SK-N-SH (cell line): ENCODE measurements at regions not wholly inside any gene's neighbourhood (a gene's known extent, or its start where the extent isn't known, plus 50 kb on each side); places are given as distances from the start of the nearest gene placed in this dataset.
A peak's percentile ranks its signal among the peaks of the same experiment; 100 is the strongest.

Experiments
- CTCF ChIA-PET: fragments of 300-600, 350-600 bp; formaldehyde crosslinking; extraction: SDS; loops from one replicate; lab custom pipeline; 2021; lab: Yijun Ruan, JAX
- POLR2A ChIA-PET: fragments of 350-600 bp; sonication (Branson Sonifier 250); formaldehyde crosslinking; extraction: SDS; loops from one replicate; lab custom pipeline; 2020; ENCODE audit warnings: antibody characterized with exemption, inconsistent platforms; lab: Yijun Ruan, JAX
- DNase-seq: peaks from one replicate; pipeline ENCODE4 v3.0.0; 2012
- H2AFZ ChIP-seq: fragments of 200-600 bp; sonication (generic); 2 replicates; pipeline ENCODE4 v1.8.1; 2016; ENCODE audit warnings: antibody characterized with exemption, mild to moderate bottlenecking, low read depth
- H3F3A ChIP-seq: fragments of 200-600 bp; sonication (generic); replicated peaks from 2 replicates; pipeline ENCODE3; 2016; ENCODE audit warnings: antibody characterized with exemption, mild to moderate bottlenecking; ENCODE audit not compliant: insufficient read depth
- H3K27ac ChIP-seq, 2 experiments: fragments of 200-500 bp in 1 of 2; fragments of 200-600 bp in 1 of 2; sonication (Bioruptor generic) in 1 of 2; sonication (generic), shearing (Covaris generic) in 1 of 2; 2 replicates each; pipeline versions ENCODE4 v1.5.1 to v1.6.1; 2014 to 2016; ENCODE audit warnings: low read depth in 2 of 2, inconsistent platforms in 1 of 2, low read length in 1 of 2, mild to moderate bottlenecking in 1 of 2, mixed read lengths in 1 of 2
- H3K27me3 ChIP-seq: fragments of 200-600 bp; sonication (generic), shearing (Covaris generic); 2 replicates; pipeline ENCODE4 v1.6.1; 2016; ENCODE audit warnings: mixed run types; ENCODE audit not compliant: insufficient read depth
- H3K36me3 ChIP-seq, 2 experiments: fragments of 200-500 bp in 1 of 2; fragments of 200-600 bp in 1 of 2; sonication (Bioruptor generic) in 1 of 2; sonication (generic) in 1 of 2; replicated peaks in 1 of 2; 2 replicates each; pipeline versions ENCODE3 to v1.5.1; 2014 to 2016; ENCODE audit warnings: low read length in 1 of 2, mild to moderate bottlenecking in 1 of 2; ENCODE audit not compliant: insufficient read depth in 2 of 2, control insufficient read depth in 1 of 2
- H3K4me1 ChIP-seq, 2 experiments: fragments of 200-500 bp in 1 of 2; fragments of 200-600 bp in 1 of 2; sonication (Bioruptor generic) in 1 of 2; sonication (generic), shearing (Covaris generic) in 1 of 2; 2 replicates each; pipeline versions ENCODE4 v1.5.1 to v1.6.1; 2014 to 2016; ENCODE audit warnings: low read depth in 1 of 2, low read length in 1 of 2, mixed run types in 1 of 2; ENCODE audit not compliant: insufficient read depth in 2 of 2, control insufficient read depth in 1 of 2
- H3K4me2 ChIP-seq: fragments of 200-600 bp; sonication (generic), shearing (Covaris generic); 2 replicates; pipeline ENCODE4 v1.6.1; 2017; ENCODE audit warnings: mixed run types
- H3K4me3 ChIP-seq, 2 experiments: fragments of 200-500 bp in 1 of 2; fragments of 200-600 bp in 1 of 2; sonication (Bioruptor generic) in 1 of 2; sonication (generic), shearing (Covaris generic) in 1 of 2; 2 replicates each; pipeline versions ENCODE4 v1.5.1 to v1.8.1; 2014 to 2016; ENCODE audit warnings: low read depth in 2 of 2, inconsistent platforms in 1 of 2, low read length in 1 of 2, mild to moderate bottlenecking in 1 of 2, mixed read lengths in 1 of 2, moderate library complexity in 1 of 2
- H3K79me2 ChIP-seq: fragments of 200-600 bp; sonication (generic); 2 replicates; pipeline ENCODE4 v1.8.1; 2017; ENCODE audit warnings: mild to moderate bottlenecking; ENCODE audit not compliant: insufficient read depth
- H3K9ac ChIP-seq: fragments of 200-600 bp; sonication (generic); 2 replicates; pipeline ENCODE4 v1.6.1; 2017; ENCODE audit warnings: mixed run types
- H3K9me2 ChIP-seq: fragments of 200-600 bp; sonication (generic); 2 replicates; pipeline ENCODE4 v1.6.1; 2017; ENCODE audit warnings: mixed run types
- H3K9me3 ChIP-seq: fragments of 200-600 bp; sonication (generic); 2 replicates; pipeline ENCODE4 v1.6.1; 2017; ENCODE audit warnings: mixed run types, mild to moderate bottlenecking, moderate library complexity
- H4K20me1 ChIP-seq: fragments of 200-600 bp; sonication (generic); 2 replicates; pipeline ENCODE4 v1.6.1; 2017; ENCODE audit warnings: mild to moderate bottlenecking, mixed run types; ENCODE audit not compliant: insufficient read depth
- CHD2 ChIP-seq: fragments of 150-350 bp; IDR thresholded peaks from 2 replicates; pipeline ENCODE4 v1.6.1; 2018; ENCODE audit warnings: low read length; ENCODE audit not compliant: partially characterized antibody
- CTCF ChIP-seq: fragments of 200-600 bp; sonication (generic); IDR thresholded peaks from 2 replicates; pipeline ENCODE4 v1.6.1; 2017; ENCODE audit warnings: antibody characterized with exemption, mild to moderate bottlenecking, moderate library complexity
- FOSL2 ChIP-seq: IDR thresholded peaks from 2 replicates; pipeline ENCODE4 v1.4.0; 2012; ENCODE audit warnings: low read depth, mild to moderate bottlenecking, moderate library complexity, borderline replicate concordance
- FOXJ3 ChIP-seq: sonication (generic); formaldehyde crosslinking; IDR thresholded peaks from 2 replicates; pipeline ENCODE4 v1.5.1; 2020; ENCODE audit warnings: mild to moderate bottlenecking, missing genetic modification reagents
- FOXM1 ChIP-seq: IDR thresholded peaks from 2 replicates; pipeline ENCODE4 v1.4.0; 2012; ENCODE audit warnings: low read depth, mild to moderate bottlenecking
- JUND ChIP-seq: IDR thresholded peaks from 2 replicates; pipeline ENCODE4 v1.4.0; 2012
- MXI1 ChIP-seq: IDR thresholded peaks from 2 replicates; pipeline ENCODE4 v1.6.1; 2012; ENCODE audit warnings: mild to moderate bottlenecking, low read depth, low read length, improper control_type of control experiment
- NFIC ChIP-seq: IDR thresholded peaks from 2 replicates; pipeline ENCODE4 v1.4.0; 2012; ENCODE audit warnings: borderline replicate concordance
- PBX3 ChIP-seq: IDR thresholded peaks from 2 replicates; pipeline ENCODE4; 2012
- RAD21 ChIP-seq: IDR thresholded peaks from 2 replicates; pipeline ENCODE4 v1.6.1; 2012; ENCODE audit warnings: mild to moderate bottlenecking, low read length
- RCOR1 ChIP-seq: fragments of 150-350 bp; IDR thresholded peaks from 2 replicates; pipeline ENCODE4 v1.6.1; 2017; ENCODE audit warnings: antibody characterized with exemption, low read length
- REST ChIP-seq: IDR thresholded peaks from 2 replicates; pipeline ENCODE4 v1.6.1; 2012; ENCODE audit warnings: mild to moderate bottlenecking, low read depth, low read length, moderate library complexity
- TCF12 ChIP-seq: IDR thresholded peaks from 2 replicates; pipeline ENCODE4 v1.4.0; 2012
- TEAD4 ChIP-seq: IDR thresholded peaks from 2 replicates; pipeline ENCODE4 v1.4.0; 2012; ENCODE audit warnings: mild to moderate bottlenecking, borderline replicate concordance; ENCODE audit not compliant: insufficient read depth
- WGBS: methylation state at CpG from one replicate; pipeline ENCODE4 v1.1.6; 2017; ENCODE audit warnings: low lambda C conversion rate; 5-methylcytosine and 5-hydroxymethylcytosine counted together

GRCh38 chr2:145460112-145460511 lies 940.2 kb upstream of the ZEB2 start:
- Histone ChIP-seq H3K9ac (no peak overlapping the region), H3K36me3 (no peaks in the 10 kb centered on the region), H3K79me2 (no peaks in the 10 kb centered on the region), H2AFZ (no peak overlapping the region), H3K9me3 (no peaks in the 10 kb centered on the region), H3K9me2 (no peaks in the 10 kb centered on the region), H3F3A (peaks cover 6% of the 10 kb centered on the region), H4K20me1 (no peaks in the 10 kb centered on the region), H3K4me3 (no peak overlapping the region), H3K4me2 (no peak overlapping the region), H3K4me1 (0 out of 4 replicates have a peak, but pooled peaks cover 0 to 4% of the 10 kb centered on the region in 2 experiments), H3K27me3 (no peaks in the 10 kb centered on the region), H3K27ac (0 out of 4 replicates have a peak overlapping the region, but pooled peaks of 1 of the 2 experiments have one; percentile 14)
- DNase-seq: no peak
- POLR2A ChIA-PET: no interaction called here
- WGBS: 37% methylated on average over 1 of the region's 1 CpG
- TF ChIP-seq TCF12 (peak; percentile 45), JUND (0 out of 2 replicates have a peak, but pooled peaks have one; percentile 17), FOSL2 (peak; percentile 15; the same call in 1 of the 2 replicates), CTCF (no peak), PBX3 (peak; percentile 4; the same call in 1 of the 2 replicates), TEAD4 (0 out of 2 replicates have a peak, but pooled peaks have one; percentile 15), FOXM1 (no peak)
- CTCF ChIA-PET: no interaction called here

- POLR2A ChIA-PET: no interaction called here
- H3K9me2 ChIP-seq: no peaks in the 10 kb centered on the region; the same call in 1 of the 2 replicates
- no peaks in the 10 kb centered on the region for H3K79me2 ChIP-seq
Observed at GRCh38 chr2:145431181-145431951, 911.4 kb upstream of the ZEB2 start.

More at GRCh38 chr2:145431181-145431951, 911.4 kb upstream of the ZEB2 start:
- peak; percentile 0 for DNase-seq
- H2AFZ ChIP-seq: no peak overlapping the region
- CTCF ChIA-PET: interaction anchor here (0.7 kb wide), 1 partner anchor 37 kb away, joined by 3 read pairs; no protein-coding TSS in a partner anchor
- no peak for TF ChIP-seq FOXJ3 (CRISPR knock-in tag)
- TF ChIP-seq MXI1: no peak
- no peak for TF ChIP-seq RCOR1
- no peak for TF ChIP-seq CTCF
- TF ChIP-seq CHD2: no peak
- TF ChIP-seq RAD21: peak; percentile 12; the same call in 1 of the 2 replicates
- no peak for TF ChIP-seq REST
- no peak for TF ChIP-seq NFIC
- no peaks in the 10 kb centered on the region for H3F3A ChIP-seq
- WGBS: 93% methylated on average over 9 of the region's 9 CpGs
- H3K27ac ChIP-seq: no peak overlapping the region
- H3K27me3 ChIP-seq: no peaks in the 10 kb centered on the region
- no peaks in the 10 kb centered on the region for H4K20me1 ChIP-seq
- no peaks in the 10 kb centered on the region for H3K36me3 ChIP-seq
- no peak overlapping the region for H3K4me2 ChIP-seq
- no peak overlapping the region for H3K4me3 ChIP-seq
- H3K4me1 ChIP-seq: no peaks in the 10 kb centered on the region
- H3K9ac ChIP-seq: no peak overlapping the region
- no peaks in the 10 kb centered on the region for H3K9me3 ChIP-seq
